Hepatocyte (in vitro differentiated cells): ENCODE measurements at regions not wholly inside any gene's neighbourhood (a gene's known extent, or its start where the extent isn't known, plus 50 kb on each side); places are given as distances from the start of the nearest gene placed in this dataset.

Experiments
- DNase-seq: peaks from one replicate; pipeline ENCODE4 v3.0.0-alpha.2; 2016; ENCODE audit warnings: low spot score
- H2AFZ ChIP-seq: fragments of 200-600 bp; sonication (generic); 2 replicates; pipeline ENCODE4 v1.6.0; 2016; ENCODE audit warnings: antibody characterized with exemption, mild to moderate bottlenecking
- H3K27ac ChIP-seq: fragments of 200-600 bp; sonication (generic); 2 replicates; pipeline ENCODE4 v1.5.1; 2016; ENCODE audit warnings: mild to moderate bottlenecking
- H3K27me3 ChIP-seq: fragments of 200-600 bp; sonication (generic); 2 replicates; pipeline ENCODE4 v1.6.1; 2016
- H3K36me3 ChIP-seq: fragments of 200-600 bp; sonication (generic); replicated peaks from 2 replicates; pipeline ENCODE4 v1.5.1; 2016; ENCODE audit warnings: low read depth; ENCODE audit not compliant: insufficient read depth
- H3K4me1 ChIP-seq: fragments of 200-600 bp; sonication (generic); 2 replicates; pipeline ENCODE4 v1.5.1; 2016; ENCODE audit warnings: mild to moderate bottlenecking, moderate library complexity; ENCODE audit not compliant: insufficient read depth
- H3K4me2 ChIP-seq: fragments of 200-600 bp; sonication (generic); 2 replicates; pipeline ENCODE4 v1.6.0; 2016
- H3K4me3 ChIP-seq: fragments of 200-600 bp; sonication (generic); 2 replicates; pipeline ENCODE4 v1.5.1; 2016; ENCODE audit warnings: mild to moderate bottlenecking
- H3K79me2 ChIP-seq: fragments of 200-600 bp; sonication (generic); 2 replicates; pipeline ENCODE4 v1.6.0; 2017; ENCODE audit warnings: mild to moderate bottlenecking
- H3K9me2 ChIP-seq: fragments of 200-600 bp; sonication (generic); replicated peaks from 2 replicates; pipeline ENCODE4 v1.6.0; 2017; ENCODE audit warnings: mild to moderate bottlenecking; ENCODE audit not compliant: insufficient read depth
- H3K9me3 ChIP-seq: fragments of 200-600 bp; sonication (generic); 2 replicates; pipeline ENCODE4 v1.5.1; 2016; ENCODE audit warnings: low read depth, mild to moderate bottlenecking
- H4K20me1 ChIP-seq: fragments of 200-600 bp; sonication (generic); 2 replicates; pipeline ENCODE4 v1.6.0; 2016; ENCODE audit warnings: mild to moderate bottlenecking; ENCODE audit not compliant: insufficient read depth, poor library complexity, severe bottlenecking
- EZH2 ChIP-seq: fragments of 200-600 bp; sonication (generic); IDR thresholded peaks from 2 replicates; pipeline ENCODE4 v1.6.1; 2016; ENCODE audit warnings: antibody characterized with exemption, mild to moderate bottlenecking, borderline replicate concordance
- EZH2phosphoT487 ChIP-seq: fragments of 200-600 bp; sonication (generic); IDR thresholded peaks from one replicate; pipeline ENCODE4 v1.6.1; 2018; ENCODE audit warnings: antibody characterized with exemption, mild to moderate bottlenecking, low read depth, moderate library complexity; ENCODE audit not compliant: unreplicated experiment, severe bottlenecking
- WGBS: methylation state at CpG from one replicate; pipeline ENCODE4 v1.1.6; 2016; ENCODE audit warnings: low lambda C conversion rate; ENCODE audit errors: missing lambda C conversion rate; 5-methylcytosine and 5-hydroxymethylcytosine counted together
- TF ChIP-seq, protein P1 (sequence below): fragments of 200-600 bp; sonication (generic); IDR thresholded peaks from 2 replicates; pipeline ENCODE4 v1.5.1; 2016; ENCODE audit warnings: antibody characterized with exemption, mild to moderate bottlenecking; ENCODE audit not compliant: poor library complexity

DNA sequence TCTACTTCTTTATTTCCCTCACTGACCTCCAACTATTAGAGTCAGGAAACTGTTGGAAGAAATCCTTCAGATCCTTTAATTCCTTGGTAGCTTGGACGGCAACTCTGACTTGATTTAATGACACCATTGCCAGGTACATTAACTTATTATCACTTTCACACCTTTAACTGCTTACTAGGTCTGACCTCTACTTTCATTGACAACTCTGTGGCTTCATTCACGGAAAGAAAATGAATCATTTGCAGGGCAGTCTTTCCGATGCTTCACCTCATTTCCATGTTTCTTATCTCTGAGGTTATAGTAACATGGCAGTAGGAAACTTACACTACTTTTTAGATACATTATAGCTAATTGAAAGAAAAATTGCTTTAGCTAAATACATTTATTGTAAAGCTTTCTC is 82.6 kb upstream of the PDGFD start:
- no peaks in the 10 kb centered on the region for H3K9me3 ChIP-seq
- no peak overlapping the region for H3K27ac ChIP-seq
- no peak for DNase-seq
- WGBS, result 35% methylated on average over 3 of the region's 3 CpGs
- TF ChIP-seq, protein P1, sequence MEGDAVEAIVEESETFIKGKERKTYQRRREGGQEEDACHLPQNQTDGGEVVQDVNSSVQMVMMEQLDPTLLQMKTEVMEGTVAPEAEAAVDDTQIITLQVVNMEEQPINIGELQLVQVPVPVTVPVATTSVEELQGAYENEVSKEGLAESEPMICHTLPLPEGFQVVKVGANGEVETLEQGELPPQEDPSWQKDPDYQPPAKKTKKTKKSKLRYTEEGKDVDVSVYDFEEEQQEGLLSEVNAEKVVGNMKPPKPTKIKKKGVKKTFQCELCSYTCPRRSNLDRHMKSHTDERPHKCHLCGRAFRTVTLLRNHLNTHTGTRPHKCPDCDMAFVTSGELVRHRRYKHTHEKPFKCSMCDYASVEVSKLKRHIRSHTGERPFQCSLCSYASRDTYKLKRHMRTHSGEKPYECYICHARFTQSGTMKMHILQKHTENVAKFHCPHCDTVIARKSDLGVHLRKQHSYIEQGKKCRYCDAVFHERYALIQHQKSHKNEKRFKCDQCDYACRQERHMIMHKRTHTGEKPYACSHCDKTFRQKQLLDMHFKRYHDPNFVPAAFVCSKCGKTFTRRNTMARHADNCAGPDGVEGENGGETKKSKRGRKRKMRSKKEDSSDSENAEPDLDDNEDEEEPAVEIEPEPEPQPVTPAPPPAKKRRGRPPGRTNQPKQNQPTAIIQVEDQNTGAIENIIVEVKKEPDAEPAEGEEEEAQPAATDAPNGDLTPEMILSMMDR, result no peak
- no peak for TF ChIP-seq EZH2phosphoT487
- H3K4me2 ChIP-seq, result no peak overlapping the region
- H3K4me1 ChIP-seq, result no peaks in the 10 kb centered on the region
- no peaks in the 10 kb centered on the region for H3K27me3 ChIP-seq
- H3K36me3 ChIP-seq, result no peaks in the 10 kb centered on the region
- H4K20me1 ChIP-seq, result no peaks in the 10 kb centered on the region
- no peak overlapping the region for H2AFZ ChIP-seq
- no peak overlapping the region for H3K4me3 ChIP-seq
- H3K9me2 ChIP-seq, result no peaks in the 10 kb centered on the region
- no peaks in the 10 kb centered on the region for H3K79me2 ChIP-seq

DNA sequence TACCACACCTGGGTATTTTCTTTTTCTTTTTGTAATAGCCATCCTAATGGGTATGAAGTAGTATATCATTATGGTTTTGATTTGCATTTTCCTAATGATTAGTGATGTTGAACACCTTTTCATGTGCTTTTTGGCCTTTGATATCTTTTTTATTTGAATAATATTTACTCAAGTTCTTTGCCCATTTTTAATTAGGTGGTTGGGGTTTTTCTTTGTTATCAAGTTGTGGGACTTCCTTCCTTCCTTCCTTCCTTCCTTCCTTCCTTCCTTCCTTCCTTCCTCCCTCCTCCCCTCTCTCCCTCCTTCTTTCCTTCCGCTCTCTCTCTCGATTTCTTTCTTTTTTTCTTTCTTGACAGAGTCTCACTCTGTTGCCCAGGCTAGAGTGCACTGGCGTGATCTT is 75.0 kb upstream of the PDGFD start:
- Histone ChIP-seq H3K36me3 (no peaks in the 10 kb centered on the region), H3K79me2 (no peaks in the 10 kb centered on the region), H3K4me1 (no peaks in the 10 kb centered on the region), H3K27ac (no peak overlapping the region), H3K4me2 (no peak overlapping the region), H3K9me3 (no peaks in the 10 kb centered on the region), H2AFZ (no peak overlapping the region), H3K4me3 (no peak overlapping the region), H4K20me1 (no peaks in the 10 kb centered on the region), H3K9me2 (no peaks in the 10 kb centered on the region), H3K27me3 (no peaks in the 10 kb centered on the region)
- WGBS, result 95% methylated on average over 3 of the region's 3 CpGs
- TF ChIP-seq EZH2, result no peak
- TF ChIP-seq, protein P1, result no peak
- no peak for DNase-seq

DNA sequence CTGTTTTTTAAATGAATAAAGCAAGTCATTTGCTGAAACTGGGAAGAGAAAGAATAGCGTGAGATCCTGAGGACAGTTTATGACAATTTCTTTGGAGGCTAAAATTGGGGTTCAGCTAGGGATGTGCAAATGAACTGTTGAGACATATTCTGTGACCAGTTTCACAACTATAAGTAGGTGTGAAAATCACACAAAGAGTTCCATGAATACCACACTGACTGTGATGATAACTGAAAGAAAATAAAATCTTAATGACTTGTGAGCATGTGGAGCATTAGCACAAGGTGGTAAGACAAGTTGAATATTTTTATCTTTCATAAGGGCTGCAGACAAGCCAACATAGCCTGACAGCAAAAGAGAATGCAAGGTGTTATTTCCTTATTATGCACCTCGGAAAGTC is 61.1 kb upstream of the PDGFD start:
- Histone ChIP-seq H3K27ac (no peak overlapping the region), H3K79me2 (no peaks in the 10 kb centered on the region), H3K36me3 (no peaks in the 10 kb centered on the region), H3K4me1 (no peaks in the 10 kb centered on the region), H3K4me2 (no peak overlapping the region), H4K20me1 (no peaks in the 10 kb centered on the region), H3K4me3 (no peak overlapping the region), H3K27me3 (no peaks in the 10 kb centered on the region), H2AFZ (no peak overlapping the region), H3K9me3 (no peaks in the 10 kb centered on the region), H3K9me2 (no peaks in the 10 kb centered on the region)
- TF ChIP-seq, protein P1, result no peak
- TF ChIP-seq EZH2phosphoT487, result no peak
- no peak for TF ChIP-seq EZH2
- DNase-seq, result no peak
- WGBS, result 85% methylated on average over 2 of the region's 2 CpGs

DNA sequence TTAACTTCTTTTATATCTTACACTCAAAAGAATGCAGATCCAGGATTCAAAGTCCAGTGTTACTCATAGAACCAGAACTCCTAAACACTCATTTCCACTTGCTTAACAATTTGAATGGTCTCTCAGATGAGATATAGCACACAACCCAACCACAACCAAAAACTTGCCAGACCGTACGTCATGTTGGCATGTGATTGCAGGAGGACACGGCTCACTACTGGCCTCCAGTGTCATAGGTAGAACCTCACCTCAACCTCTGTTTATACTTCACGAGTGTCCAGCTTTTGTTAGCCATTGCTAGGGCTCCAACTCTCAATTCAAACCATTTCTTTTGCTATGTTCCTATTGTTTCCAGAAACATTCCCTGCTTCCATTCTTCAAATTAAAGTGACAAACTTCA is 58.5 kb upstream of the PDGFD start:
- WGBS, result 82% methylated on average over 4 of the region's 4 CpGs
- Histone ChIP-seq H3K4me2 (no peak overlapping the region), H3K9me2 (no peaks in the 10 kb centered on the region), H3K4me1 (no peaks in the 10 kb centered on the region), H2AFZ (no peak overlapping the region), H3K79me2 (no peaks in the 10 kb centered on the region), H3K4me3 (no peak overlapping the region), H4K20me1 (no peaks in the 10 kb centered on the region), H3K27ac (no peak overlapping the region), H3K9me3 (no peaks in the 10 kb centered on the region), H3K27me3 (no peaks in the 10 kb centered on the region), H3K36me3 (no peaks in the 10 kb centered on the region)
- DNase-seq, result no peak
- TF ChIP-seq, protein P1, result no peak
- TF ChIP-seq EZH2phosphoT487, result no peak
